ENCODE measurements at regions not wholly inside any gene's neighbourhood (a gene's known extent, or its start where the extent isn't known, plus 50 kb on each side); places are given as distances from the start of the nearest gene placed in this dataset.

DNA sequence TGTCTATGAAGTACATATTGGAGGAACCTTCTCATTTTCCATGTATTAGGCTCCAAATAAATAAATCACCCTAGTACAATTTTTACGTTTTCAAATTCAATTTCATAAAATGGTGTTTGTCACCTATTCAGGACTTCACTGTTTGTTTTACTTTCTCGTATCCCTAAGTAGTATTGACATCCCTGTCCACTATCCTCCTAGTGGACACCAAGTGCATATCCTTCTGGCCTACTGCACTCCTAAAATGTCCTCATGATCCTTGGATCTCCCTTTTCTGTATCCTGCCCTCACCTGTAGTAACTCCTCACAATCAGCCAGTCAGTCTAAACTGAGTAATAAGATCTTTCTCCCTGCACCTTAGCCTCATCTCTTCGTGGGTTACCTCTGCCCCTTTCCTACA is 539.9 kb downstream of the DMRTA1 start:
- 78% methylated on average over 3 of the region's 3 CpGs for WGBS
- Histone ChIP-seq H3K4me1 (replicated peaks) (no peaks in the 10 kb centered on the region), H3K27me3 (replicated peaks; ENCODE audit: insufficient read depth) (no peaks in the 10 kb centered on the region), H3K9me3 (no peaks in the 10 kb centered on the region), H3K27ac (no peak overlapping the region), H3K36me3 (no peaks in the 10 kb centered on the region), H3K4me3 (no peak overlapping the region)
- DNase-seq (ENCODE audit: low spot score): no peak
- TF ChIP-seq POLR2A (IDR thresholded peaks at IDR 0.05) (no peak), POLR2AphosphoS5 (IDR thresholded peaks at IDR 0.05) (no peak)
- TF ChIP-seq, protein P1, sequence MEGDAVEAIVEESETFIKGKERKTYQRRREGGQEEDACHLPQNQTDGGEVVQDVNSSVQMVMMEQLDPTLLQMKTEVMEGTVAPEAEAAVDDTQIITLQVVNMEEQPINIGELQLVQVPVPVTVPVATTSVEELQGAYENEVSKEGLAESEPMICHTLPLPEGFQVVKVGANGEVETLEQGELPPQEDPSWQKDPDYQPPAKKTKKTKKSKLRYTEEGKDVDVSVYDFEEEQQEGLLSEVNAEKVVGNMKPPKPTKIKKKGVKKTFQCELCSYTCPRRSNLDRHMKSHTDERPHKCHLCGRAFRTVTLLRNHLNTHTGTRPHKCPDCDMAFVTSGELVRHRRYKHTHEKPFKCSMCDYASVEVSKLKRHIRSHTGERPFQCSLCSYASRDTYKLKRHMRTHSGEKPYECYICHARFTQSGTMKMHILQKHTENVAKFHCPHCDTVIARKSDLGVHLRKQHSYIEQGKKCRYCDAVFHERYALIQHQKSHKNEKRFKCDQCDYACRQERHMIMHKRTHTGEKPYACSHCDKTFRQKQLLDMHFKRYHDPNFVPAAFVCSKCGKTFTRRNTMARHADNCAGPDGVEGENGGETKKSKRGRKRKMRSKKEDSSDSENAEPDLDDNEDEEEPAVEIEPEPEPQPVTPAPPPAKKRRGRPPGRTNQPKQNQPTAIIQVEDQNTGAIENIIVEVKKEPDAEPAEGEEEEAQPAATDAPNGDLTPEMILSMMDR (IDR thresholded peaks at IDR 0.05): no peak
- intact Hi-C loops (cut with DNase I): no loop called here

DNA sequence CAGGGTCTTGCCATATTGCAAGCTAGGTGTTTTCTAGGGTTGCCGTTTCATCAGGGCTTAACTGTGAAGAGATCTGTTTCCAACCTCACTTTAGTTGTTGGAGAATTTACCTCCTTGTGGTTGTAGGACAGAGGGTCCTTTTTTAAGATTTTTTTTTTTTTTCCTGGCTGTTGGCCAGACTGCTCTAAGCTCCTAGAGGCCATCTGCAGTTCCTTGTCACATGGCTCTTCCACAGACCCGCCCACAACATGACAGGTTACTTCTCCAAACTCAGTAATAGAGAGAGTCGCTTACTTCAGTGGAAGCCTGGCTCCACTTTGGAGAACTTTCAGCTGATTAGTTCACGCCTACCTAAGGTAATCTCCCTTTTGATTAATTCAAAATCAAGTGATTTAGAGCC is 543.7 kb downstream of the DMRTA1 start:
- 80% methylated on average over 4 of the region's 4 CpGs for WGBS
- Histone ChIP-seq H3K4me1 (replicated peaks) (no peaks in the 10 kb centered on the region), H3K27ac (no peak overlapping the region), H3K27me3 (replicated peaks; ENCODE audit: insufficient read depth) (no peaks in the 10 kb centered on the region), H3K9me3 (no peaks in the 10 kb centered on the region), H3K4me3 (no peak overlapping the region), H3K36me3 (no peaks in the 10 kb centered on the region)
- intact Hi-C loops (cut with DNase I): no loop called here
- no peak for DNase-seq (ENCODE audit: low spot score)
- TF ChIP-seq POLR2AphosphoS5 (IDR thresholded peaks at IDR 0.05) (no peak), POLR2A (IDR thresholded peaks at IDR 0.05) (no peak)
- TF ChIP-seq, protein P1 (IDR thresholded peaks at IDR 0.05): no peak

DNA sequence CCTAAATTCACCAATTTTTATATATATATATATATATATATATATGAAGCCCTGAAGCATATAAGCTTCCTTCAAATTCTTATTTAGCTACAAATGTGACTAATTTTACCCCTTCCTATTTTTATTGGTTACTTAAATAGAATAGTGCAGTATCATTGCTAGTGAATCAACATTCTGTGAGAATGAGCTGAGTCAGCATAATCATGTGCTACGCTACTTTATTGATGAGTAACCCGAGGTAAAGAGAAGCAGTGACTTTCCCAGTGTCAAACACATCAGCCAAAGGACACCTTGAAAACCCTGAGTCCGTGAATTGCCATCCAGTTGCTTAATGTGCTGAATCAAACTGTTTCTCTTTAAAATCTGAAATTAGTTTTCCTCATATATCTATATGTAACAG is 546.2 kb downstream of the DMRTA1 start:
- Histone ChIP-seq H3K9me3 (no peaks in the 10 kb centered on the region), H3K4me1 (replicated peaks) (no peaks in the 10 kb centered on the region), H3K27ac (no peak overlapping the region), H3K27me3 (replicated peaks; ENCODE audit: insufficient read depth) (no peaks in the 10 kb centered on the region), H3K4me3 (no peak overlapping the region), H3K36me3 (no peaks in the 10 kb centered on the region)
- intact Hi-C loops (cut with DNase I): no loop called here
- TF ChIP-seq, protein P1 (IDR thresholded peaks at IDR 0.05): no peak
- no peak for TF ChIP-seq POLR2AphosphoS5 (IDR thresholded peaks at IDR 0.05)
- no peak for TF ChIP-seq POLR2A (IDR thresholded peaks at IDR 0.05)
- DNase-seq (ENCODE audit: low spot score): no peak
- 74% methylated on average over 3 of the region's 3 CpGs for WGBS

DNA sequence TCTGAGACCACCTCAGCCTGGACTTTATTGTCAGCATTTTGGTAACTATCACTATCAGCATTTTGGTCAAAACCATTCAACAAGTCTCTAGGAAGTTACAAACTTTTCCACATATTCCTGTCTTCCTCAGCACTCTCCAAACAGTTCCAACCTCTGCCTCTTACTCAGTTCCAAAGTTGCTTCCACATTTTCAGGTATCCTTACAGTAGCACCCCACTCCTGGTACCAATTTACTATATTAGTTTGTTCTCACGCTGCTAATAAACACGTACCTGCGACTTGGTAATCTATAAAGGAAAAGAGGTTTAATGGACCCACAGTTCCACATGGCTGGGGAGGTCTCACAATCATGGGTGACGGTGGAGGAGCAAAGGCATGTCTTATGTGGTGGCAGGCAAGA is 551.3 kb downstream of the DMRTA1 start:
- H3K9me3 ChIP-seq: no peaks in the 10 kb centered on the region
- DNase-seq (ENCODE audit: low spot score): no peak
- no peaks in the 10 kb centered on the region for H3K4me1 ChIP-seq (replicated peaks)
- H3K27ac ChIP-seq: no peak overlapping the region
- intact Hi-C loops (cut with DNase I): no loop called here
- H3K27me3 ChIP-seq (replicated peaks; ENCODE audit: insufficient read depth): no peaks in the 10 kb centered on the region
- WGBS: 97% methylated on average over 4 of the region's 4 CpGs
- H3K36me3 ChIP-seq: no peaks in the 10 kb centered on the region
- TF ChIP-seq, protein P1 (IDR thresholded peaks at IDR 0.05): no peak
- TF ChIP-seq POLR2AphosphoS5 (IDR thresholded peaks at IDR 0.05): no peak
- TF ChIP-seq POLR2A (IDR thresholded peaks at IDR 0.05): no peak
- no peak overlapping the region for H3K4me3 ChIP-seq

DNA sequence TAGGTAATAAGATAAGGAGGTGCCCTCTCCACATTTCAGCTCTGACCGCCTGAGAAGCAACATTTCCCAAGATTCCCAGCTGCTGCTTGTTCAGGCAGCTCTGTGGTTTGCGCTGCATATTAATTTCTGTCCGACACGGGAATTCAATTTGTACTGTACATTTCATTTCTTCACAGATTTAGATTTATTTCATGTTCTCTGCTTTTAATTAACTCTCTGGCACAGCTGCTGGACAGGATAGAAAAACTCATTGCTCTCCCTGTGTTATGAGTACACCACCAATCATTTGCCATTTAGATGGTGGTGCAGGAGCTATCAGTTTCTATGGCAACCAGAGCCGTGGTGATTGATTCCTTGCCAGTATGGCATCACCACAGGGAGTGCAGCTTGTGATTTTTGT is 558.5 kb downstream of the DMRTA1 start:
- WGBS: 57% methylated on average over 5 of the region's 5 CpGs
- no peak for DNase-seq (ENCODE audit: low spot score)
- no peak overlapping the region for H3K27ac ChIP-seq
- TF ChIP-seq POLR2AphosphoS5 (IDR thresholded peaks at IDR 0.05): no peak
- TF ChIP-seq POLR2A (IDR thresholded peaks at IDR 0.05): no peak
- TF ChIP-seq, protein P1 (IDR thresholded peaks at IDR 0.05): no peak
- H3K4me3 ChIP-seq: no peak overlapping the region
- no peaks in the 10 kb centered on the region for H3K36me3 ChIP-seq
- no peaks in the 10 kb centered on the region for H3K9me3 ChIP-seq
- H3K27me3 ChIP-seq (replicated peaks; ENCODE audit: insufficient read depth): no peaks in the 10 kb centered on the region
- H3K4me1 ChIP-seq (replicated peaks): no peaks in the 10 kb centered on the region
- intact Hi-C loops (cut with DNase I): no loop called here

Measured in prostate gland (tissue), 2 donors.